Renal pelvis (tissue), 1 donor: ENCODE measurements at regions not wholly inside any gene's neighbourhood (a gene's known extent, or its start where the extent isn't known, plus 50 kb on each side); places are given as distances from the start of the nearest gene placed in this dataset.
A peak's percentile ranks its signal among the peaks of the same experiment; 100 is the strongest.

Experiments used
- DNase-seq: peaks from one replicate; pipeline ENCODE4 v3.0.0-alpha.2; 2013

- no peak for DNase-seq
These were observed 94.5 kb downstream of the RDH14 start for GRCh38 chr2:18465979-18466378.

- no peak for DNase-seq
These were observed 95.5 kb downstream of the RDH14 start for GRCh38 chr2:18464913-18465312.

DNA sequence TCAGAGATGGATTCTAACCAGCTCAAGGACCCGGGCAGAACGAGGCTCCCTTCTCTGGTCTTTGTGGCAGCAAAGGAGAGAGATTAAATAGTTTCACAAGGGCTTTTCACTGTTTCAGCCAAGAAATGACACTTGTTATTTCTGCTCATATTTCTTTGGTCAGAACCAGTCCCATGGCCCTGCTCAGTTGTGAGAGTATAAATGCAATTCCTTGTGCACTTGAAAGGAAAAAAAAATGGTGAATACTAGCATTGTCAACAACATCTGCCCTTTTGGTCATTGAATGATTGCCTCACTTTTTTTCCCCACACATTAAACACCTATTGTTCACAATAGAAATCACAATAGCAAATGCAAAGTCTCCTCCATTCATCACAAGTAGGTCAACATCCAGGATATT lies 104.4 kb downstream of the RDH14 start:
- DNase-seq = no peak

DNA sequence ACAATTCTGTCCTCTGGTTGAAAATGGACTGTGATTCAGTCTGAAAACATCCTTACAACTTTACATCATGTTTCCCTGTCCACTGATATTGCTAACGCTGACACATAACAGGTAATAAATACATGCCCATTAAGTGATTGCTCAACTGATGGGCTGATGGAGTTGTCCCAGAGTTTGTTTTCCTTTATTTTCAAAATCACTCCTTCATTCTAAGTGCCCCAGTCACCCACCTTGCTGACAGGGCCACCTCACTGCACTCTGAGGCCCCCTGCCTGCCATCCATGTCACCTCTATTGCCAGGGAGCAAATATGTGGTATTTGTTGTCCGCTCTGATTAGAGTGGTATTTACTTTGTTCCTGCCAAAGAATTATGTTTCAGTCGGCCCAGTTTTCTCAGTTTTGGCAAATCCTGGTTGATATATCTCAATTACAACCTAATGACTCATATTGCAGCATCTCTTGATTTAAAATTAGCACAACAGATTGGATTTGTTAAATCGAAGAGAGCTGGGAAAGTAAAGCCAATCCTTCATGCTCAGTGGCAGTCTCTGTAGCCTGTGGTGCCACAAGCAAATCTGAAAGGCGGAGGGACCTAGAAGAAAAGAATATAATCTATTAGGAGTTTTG lies 105.1 kb downstream of the RDH14 start:
- no peak for DNase-seq

DNA sequence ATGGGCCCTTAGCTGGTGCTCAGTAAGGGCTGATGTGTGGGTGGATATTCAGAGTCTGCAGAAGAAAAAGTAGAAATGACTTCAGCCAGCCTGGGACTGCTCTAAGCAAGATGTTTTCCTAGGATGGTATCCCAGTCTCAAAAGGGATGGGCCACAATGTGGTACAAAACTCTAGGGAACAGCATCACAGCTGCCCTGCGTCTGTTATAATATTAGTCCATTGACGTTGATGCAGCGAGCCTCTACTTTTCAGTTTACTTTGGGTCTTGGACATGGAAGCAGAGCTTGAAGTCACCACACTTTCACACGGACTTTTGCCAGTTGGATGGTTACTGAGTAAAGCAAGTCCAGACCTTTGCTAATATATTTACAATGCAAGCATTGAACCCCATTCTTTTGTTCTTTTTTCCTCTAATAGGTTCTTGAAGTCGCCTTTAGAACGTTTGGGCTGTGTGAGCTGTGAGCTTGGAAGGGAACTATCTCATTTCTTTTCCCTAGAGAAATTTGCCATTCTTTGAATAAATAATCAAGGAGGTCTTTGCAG lies 105.7 kb downstream of the RDH14 start:
- no peak for DNase-seq

- DNase-seq = no peak
These were observed 113.7 kb downstream of the RDH14 start for GRCh38 chr2:18446715-18447114.

DNA sequence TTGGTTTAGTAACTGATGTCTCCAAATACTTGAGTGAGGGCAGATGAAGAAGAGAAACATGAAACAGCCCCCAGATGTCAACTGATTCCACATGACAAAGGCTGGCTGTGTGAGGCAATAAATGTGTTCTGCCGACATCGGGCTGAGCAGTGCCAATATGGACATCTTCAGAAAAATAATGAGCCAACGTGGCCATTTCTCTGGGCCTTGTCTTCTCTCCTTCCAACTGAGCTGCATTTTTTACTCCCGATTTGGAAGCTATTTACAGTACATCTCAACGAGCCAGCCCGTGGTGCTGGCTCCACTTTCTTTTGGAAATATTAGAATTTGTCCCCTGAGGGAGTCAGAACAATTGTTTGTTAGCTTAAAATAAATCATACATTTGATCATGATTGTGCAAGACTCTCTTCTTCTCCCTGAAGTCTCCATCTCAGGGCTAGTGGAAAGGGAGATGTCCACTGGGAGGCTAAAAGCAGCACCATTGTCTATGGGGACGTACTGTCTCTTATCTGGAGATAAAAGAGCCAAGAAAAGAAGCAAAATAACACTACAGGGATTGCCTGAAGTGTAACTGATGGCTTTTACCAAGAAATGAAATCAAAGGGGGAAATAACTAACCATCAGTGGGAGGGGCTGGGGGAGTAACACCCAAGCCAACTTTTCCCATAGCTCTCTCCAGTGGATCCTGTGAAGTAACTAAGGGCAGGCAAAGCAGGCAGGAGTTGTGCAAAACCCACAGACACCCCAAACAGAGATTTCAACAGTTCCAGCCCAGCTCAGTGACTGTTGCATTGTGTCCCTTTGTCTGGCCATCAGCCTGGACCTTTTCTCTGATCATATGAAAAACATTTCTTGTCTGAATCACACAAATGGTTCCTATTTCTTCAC lies 114.8 kb downstream of the RDH14 start:
- no peak for DNase-seq

DNA sequence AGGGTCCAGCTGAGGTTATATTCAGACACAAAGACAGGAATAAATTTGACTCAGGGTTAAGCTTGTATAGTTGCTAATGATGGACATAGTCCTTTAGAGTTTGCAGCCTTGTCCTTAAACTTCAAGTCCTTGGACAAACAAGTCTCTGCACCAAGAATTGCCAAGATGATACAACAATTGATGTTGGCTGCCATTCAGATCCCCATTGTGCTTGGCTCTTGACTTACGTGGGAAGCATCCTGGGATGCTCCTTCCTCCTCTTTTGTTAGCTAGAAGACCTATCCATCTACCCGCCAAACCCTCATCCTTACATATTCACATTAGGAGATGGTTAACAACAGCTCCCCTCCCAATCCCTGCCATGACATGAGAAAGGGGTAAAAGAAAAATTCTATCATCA lies 115.6 kb downstream of the RDH14 start:
- no peak for DNase-seq

DNA sequence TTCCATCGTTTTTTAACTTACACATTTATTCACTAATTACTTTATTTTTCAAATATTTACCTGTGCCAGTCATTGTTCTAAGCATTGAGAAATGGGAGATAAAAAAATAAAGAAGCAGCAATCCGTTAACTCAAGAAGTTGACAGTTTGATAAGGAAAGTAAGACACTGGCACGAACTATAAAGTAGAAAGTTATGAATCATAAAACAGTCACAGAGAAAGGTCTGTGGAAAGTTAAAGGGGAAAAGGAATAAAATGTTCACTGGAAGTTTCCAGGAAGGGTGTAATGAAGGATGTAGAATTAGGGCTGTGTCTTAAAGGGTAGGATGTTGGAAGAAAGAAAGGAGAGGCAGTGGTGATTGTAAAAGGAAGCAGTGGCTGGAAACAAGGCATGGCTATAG lies 118.9 kb downstream of the RDH14 start:
- DNase-seq = no peak

DNA sequence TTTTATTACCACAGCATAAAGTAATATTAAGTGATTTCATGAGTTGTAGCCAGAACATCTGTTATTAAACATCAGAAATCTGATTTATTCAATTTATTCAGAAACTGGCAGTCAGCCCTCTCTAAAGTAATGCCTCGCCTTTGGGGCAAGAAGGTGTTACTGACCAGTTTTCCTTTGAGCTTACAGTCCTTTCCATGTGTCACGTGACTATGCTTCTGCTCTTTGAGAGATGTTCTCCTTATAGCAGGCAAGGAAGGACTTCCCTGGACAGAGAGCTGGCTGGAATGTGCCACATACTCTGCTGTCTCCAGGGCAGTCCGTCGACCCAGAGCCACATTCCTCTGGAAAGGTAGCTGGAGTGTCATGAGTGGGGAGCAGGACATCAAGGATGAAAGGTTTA lies 119.7 kb downstream of the RDH14 start:
- DNase-seq = no peak

DNA sequence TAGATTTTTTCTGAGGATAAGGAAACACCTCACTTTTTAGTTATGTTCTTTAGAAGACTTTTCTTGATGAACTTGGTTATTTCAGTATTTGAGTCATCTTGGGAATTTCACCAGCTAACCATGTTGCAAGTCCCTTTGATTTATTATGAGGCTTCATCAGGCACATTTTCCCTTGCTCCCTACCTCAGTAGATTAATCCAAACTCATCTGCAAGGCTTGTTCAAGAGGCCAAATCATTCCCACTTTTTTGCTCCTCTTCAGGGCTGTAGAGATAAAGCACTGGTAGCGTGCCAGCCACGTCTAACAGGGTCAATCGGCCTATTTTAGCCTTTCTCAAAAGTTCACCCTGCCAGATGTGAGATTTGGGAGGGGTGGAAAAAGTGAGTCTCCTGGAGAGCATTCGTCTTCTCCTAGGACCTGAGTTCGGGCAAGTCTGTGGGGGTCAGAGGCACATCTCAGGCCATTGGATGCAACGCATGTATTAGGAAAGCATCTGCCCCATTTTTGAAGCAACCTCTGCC lies 120.3 kb downstream of the RDH14 start:
- DNase-seq = no peak

- DNase-seq = no peak
These were observed 120.7 kb downstream of the RDH14 start for GRCh38 chr2:18439716-18440115.

- DNase-seq = no peak
These were observed 122.5 kb downstream of the RDH14 start for GRCh38 chr2:18437909-18438308.

DNA sequence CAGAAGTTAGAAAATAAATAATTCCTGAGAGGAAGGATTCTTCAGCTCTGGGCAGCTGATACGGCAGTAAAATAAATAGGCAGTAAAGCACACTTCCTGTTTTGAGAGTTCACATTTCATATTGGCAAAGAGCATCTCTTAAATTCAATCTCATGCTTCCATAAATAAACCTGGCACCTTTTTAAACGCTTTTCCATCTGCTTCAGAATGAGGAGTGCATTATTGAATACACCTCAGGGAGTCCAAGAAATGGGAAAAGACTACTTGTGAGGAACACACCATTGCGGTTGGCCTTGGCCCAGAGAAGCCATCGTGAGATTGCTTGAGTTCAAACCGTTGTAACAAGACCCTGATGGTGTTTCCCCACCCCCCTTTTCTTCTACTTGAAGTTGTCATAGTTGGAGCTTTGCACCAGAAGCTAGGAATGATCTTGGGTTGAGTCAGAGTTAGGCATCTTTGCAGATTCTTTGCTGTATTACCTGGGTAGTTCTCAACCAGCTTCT lies 123.9 kb downstream of the RDH14 start:
- DNase-seq = no peak

GRCh38 chr2:18435426-18436037 lies 124.9 kb downstream of the RDH14 start:
- DNase-seq = peak; percentile 74

- DNase-seq = no peak
These were observed 126.6 kb downstream of the RDH14 start for GRCh38 chr2:18433872-18434271.

DNA sequence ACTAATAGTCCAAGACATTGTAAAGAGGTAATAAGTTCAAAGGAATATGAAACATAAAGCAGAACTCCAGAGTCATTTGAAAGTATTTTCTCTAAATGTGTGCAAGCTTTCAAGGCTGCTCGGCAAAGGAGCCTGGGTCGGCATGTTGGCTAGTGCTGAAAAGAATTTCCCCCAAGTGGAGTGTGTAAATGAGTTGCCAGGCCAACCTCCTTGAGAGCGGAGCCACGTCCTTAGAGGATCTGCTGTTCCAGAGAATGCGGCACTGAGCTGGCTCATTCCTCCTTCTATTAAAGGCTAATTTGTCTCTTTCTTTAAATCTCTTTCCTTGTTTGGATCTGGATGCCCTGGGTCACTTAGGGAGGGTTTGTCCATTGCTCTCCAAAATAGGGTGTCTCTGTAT lies 127.5 kb downstream of the RDH14 start:
- no peak for DNase-seq

- DNase-seq = no peak
These were observed 129.3 kb downstream of the RDH14 start for GRCh38 chr2:18430996-18431748.

DNA sequence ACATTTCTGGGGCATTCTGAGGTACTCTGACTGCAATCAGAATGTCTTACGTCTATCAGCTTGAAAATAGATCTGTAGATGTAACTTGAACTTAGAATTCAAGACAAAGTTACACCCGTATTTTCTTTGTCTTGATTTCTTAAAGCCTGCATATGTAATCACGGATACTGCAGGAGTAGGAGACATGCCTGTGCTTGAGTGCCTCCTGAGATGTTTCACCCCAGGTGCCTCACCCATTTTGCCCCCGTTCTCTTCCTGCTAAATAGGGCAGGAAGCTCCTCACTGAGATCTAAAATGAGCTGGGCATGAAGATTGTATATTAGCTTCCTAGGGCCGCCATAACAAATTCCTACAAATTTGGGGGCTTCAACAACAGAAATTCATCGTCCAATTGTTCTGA lies 131.9 kb downstream of the RDH14 start:
- no peak for DNase-seq

DNA sequence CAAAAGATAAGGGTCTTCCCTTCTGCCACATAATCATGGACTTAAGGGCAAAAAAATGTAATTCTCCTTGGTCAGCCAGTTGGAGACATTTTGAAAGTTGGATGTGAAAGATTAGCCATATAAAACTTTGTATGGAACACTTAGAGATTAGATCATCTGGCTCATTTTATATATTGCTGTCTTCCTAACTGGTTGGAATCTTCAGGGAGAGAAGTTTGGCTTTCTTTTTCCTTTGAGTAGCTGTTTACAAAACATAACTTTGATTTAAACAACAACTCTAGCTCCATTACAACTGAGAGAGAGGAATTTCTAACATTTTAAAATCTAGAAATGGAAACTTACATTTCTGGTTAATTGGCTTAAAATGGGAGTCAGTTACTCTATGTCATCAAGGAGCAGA lies 132.7 kb downstream of the RDH14 start:
- no peak for DNase-seq

GRCh38 chr2:18426174-18426573 lies 134.3 kb downstream of the RDH14 start:
- DNase-seq = no peak
